HL-60 (cell line): ENCODE measurements at regions not wholly inside any gene's neighbourhood (a gene's known extent, or its start where the extent isn't known, plus 50 kb on each side); places are given as distances from the start of the nearest gene placed in this dataset.

ENCODE experiments used
- CTCF ChIP-seq: IDR thresholded peaks from one replicate; pipeline ENCODE4 v1.5.1; 2011; ENCODE audit warnings: low read length, control low read depth, inconsistent platforms; ENCODE audit not compliant: insufficient read depth
- GABPA ChIP-seq: IDR thresholded peaks from 2 replicates; pipeline ENCODE4 v1.6.1; 2012; ENCODE audit warnings: low read depth
- POLR2AphosphoS5 ChIP-seq: IDR thresholded peaks from 2 replicates; pipeline ENCODE4 v1.6.1; 2012; ENCODE audit warnings: low read depth
- REST ChIP-seq: IDR thresholded peaks from 2 replicates; pipeline ENCODE4 v1.6.1; 2012; ENCODE audit warnings: low read depth; ENCODE audit not compliant: insufficient replicate concordance
- SPI1 ChIP-seq: IDR thresholded peaks from 2 replicates; pipeline ENCODE4 v1.6.1; 2012; ENCODE audit warnings: low read depth, mild to moderate bottlenecking, borderline replicate concordance

GRCh38 chr13:65417953-65418352 lies 1812.2 kb downstream of the PCDH9 start:
- no peak for TF ChIP-seq CTCF
- no peak for TF ChIP-seq REST
- TF ChIP-seq POLR2AphosphoS5 = no peak
- no peak for TF ChIP-seq GABPA
- no peak for TF ChIP-seq SPI1
